T1000 (cell line): ENCODE measurements at regions not wholly inside any gene's neighbourhood (a gene's known extent, or its start where the extent isn't known, plus 50 kb on each side); places are given as distances from the start of the nearest gene placed in this dataset.

ENCODE experiments used
- DNase-seq: peaks from one replicate; lab custom pipeline; 2025; ENCODE audit warnings: mixed read lengths; lab: John Stamatoyannopoulos, UW

DNA sequence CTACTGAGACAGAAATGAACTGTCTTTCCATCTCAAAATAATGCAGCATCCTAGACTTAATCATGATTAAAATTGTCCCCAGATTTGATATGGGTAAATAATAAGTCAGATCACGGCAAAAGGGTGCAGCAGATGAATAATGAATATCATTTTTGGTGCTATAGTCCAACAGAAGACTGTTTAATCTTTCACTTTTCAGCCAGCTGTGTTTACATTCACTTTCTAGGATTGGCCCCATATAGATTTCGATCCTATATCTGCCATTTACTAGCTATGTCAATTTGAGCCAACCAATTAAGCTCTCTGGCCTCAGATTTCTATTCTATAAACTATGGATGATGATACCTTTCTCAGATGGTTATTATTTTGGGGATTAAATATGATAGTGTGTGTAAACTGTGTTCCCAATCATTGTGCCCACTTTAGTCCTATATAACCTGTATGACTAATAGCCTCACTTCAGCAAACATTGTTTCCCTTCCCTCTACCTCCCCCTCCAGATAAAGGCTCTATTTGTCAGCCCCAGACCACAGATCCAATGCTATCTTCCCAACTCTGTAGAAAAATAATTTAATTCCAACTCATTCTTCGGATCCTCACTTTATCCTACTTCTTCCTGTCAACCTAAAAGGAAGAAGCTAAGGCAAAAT lies 53.6 kb upstream of the NT5E start:
- DNase-seq, result no peak

DNA sequence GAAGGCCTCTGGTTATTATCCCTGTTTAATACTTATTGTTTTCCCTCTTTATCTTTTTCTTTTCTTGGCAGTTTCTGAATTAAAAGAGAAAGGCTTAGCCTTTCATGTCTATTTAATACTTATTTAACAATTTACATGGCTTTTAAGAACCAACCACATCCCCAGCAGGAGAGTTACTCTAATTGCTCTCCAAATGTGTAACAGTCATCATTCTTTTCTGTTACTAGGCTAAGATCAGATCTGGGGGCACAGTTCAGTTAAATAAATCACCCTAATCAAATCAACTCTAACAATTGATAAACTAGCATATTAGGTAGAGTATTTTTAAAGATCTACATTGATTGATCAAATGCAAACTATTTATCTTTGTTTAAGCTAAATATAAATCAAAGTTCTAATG lies 54.1 kb upstream of the NT5E start:
- DNase-seq, result no peak

DNA sequence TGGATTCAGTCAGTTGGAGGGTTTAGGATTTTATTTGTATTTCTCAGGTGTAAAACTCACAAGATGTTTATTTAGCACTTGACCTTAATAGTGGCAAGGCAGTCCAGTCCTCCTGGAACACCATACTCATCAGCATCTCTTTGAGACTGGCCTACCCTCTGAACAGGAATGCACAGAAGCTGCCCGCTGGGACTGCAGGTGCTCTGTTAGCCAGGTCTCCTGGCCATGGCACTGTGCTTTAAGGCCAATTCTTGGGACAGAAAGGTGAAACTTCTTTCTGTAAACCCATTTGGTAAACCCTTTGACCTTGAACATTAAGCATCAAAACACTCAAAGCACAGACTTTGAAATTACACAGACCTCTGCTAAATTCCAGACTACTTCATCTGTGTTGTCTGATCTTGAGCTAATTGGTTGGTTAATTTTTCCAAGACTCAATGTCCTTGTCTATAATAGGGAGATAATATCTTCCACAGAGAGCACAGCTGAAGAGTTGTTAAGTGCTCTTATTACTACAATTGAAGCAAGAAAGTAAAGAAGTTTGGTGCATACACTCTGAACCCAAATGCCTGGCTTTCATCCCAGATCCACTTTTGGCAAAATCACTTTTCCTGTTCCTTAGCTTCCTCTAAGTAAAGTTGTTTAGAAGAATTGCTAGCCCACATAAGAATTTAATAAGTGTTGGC lies 54.9 kb upstream of the NT5E start:
- no peak for DNase-seq

- DNase-seq, result no peak
Observed at GRCh38 chr6:85394199-85394598, 55.7 kb upstream of the NT5E start.

DNA sequence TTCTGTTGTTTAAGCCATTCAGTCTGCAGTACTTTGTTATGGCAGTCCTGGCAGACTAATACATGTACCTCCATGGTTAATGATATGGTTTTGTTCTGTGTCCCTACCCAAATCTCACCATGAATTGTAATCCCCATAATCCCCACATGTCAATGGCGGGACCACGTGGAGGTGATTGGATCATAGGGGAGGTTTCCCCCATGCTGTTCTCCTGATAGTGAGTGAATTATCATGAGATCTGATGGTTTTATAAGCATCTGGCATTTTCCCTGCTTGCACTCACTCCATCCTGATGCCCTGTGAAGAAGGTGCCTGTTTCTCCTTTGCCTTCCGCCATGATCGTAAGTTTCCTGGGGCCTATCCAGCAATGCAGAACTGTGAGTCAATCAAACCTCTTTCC lies 57.5 kb upstream of the NT5E start:
- no peak for DNase-seq

- no peak for DNase-seq
Observed at GRCh38 chr6:85390775-85391174, 59.1 kb upstream of the NT5E start.

DNA sequence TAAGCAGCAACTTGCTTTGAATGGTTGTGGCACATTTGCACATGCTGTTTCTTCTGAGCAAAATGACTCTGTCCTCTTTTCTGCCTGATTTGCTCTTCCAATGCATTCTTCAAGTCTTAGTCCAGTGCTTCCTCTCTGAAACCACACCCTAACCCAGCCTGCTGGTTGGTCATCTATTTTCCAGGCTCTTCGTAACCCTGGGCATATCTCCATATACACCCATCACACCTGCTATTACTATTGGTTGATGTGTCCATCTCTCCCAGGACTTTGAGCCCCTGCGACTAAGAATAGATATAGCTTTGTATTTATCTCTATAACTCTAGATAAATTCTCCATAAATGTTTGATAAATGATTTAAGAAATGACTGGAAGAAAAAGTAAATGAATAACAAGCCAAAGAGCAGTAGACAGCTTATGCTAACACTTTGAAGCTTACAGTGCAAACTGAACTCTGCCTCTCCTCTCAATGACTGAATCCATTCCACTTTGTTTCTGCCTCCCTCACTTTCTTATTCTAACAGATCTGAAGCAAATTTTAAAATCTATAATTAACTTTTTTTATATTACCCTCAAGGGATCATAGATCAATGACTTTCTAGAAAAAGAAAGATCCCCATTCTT lies 59.7 kb upstream of the NT5E start:
- DNase-seq, result no peak

- no peak for DNase-seq
Observed at GRCh38 chr6:85389151-85389797, 60.6 kb upstream of the NT5E start.

GRCh38 chr6:85388531-85388930 lies 61.4 kb upstream of the NT5E start:
- no peak for DNase-seq

DNA sequence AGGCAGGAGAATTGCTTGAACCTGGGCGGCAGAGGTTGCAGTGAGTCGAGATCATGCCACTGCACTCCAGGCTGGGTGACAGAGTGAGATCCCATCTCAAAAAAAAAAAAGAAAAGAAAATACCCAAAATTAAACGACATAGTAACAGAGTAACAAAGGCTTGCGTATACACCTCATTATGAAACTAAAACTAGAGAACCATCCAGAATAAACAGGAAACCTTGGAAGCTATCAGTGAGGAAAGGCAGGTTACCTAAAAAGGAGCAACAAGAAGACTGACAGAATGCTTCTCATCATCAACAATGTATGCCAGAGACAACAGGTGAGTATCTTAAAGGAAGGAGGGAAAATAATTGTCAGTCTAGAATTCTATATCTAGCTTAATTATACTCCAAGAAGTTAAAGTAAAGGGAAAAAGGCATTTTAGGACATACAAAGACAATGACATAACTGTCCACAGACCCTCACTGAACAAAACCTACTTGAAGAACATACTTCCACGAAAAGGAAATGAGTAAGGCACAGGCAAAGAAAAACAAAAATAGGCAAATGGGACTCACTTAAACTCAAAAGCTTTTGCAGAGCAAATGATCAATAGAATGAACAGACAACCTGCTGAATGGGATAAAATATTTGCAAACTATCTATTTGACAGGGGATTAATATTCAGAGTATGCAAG lies 64.1 kb upstream of the NT5E start:
- DNase-seq, result no peak

DNA sequence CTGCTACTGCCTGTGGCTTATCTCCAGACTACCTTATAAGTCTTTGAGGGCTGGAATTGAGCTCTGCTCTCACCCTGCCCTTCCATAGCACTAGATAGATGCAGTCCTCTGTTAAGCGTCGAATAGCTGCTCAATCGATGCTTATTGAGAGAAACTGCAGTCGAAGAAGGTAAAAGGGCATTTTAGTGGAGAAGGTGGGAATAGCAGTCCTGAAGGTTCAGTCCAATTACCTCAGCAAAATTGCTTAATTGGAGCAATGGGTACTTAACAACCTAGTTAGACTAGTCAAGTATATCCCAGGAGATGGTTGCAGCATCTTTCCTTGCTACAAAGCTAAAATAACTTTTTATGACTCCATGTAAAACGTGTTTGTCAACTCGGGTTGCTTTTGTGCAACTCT lies 66.8 kb upstream of the NT5E start:
- DNase-seq, result no peak

- no peak for DNase-seq
Observed at GRCh38 chr6:85382541-85382940, 67.3 kb upstream of the NT5E start.

DNA sequence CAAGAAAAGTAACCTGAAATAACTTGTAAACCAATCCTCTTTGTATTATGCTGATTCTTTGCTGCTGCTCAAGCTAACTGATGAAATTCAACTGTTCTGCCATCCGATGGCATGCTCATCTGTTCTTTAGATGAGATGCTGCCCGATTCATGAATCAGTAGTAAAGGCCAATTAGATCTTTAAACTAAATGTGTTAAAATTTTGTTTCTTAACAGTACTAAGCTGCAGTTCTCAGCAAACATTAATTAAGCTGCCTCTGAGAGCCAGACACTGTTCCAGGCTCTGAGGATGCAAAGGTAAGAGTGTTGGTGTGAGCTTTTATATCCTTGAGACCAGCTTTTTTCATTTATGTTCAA lies 77.0 kb upstream of the NT5E start:
- DNase-seq, result no peak

DNA sequence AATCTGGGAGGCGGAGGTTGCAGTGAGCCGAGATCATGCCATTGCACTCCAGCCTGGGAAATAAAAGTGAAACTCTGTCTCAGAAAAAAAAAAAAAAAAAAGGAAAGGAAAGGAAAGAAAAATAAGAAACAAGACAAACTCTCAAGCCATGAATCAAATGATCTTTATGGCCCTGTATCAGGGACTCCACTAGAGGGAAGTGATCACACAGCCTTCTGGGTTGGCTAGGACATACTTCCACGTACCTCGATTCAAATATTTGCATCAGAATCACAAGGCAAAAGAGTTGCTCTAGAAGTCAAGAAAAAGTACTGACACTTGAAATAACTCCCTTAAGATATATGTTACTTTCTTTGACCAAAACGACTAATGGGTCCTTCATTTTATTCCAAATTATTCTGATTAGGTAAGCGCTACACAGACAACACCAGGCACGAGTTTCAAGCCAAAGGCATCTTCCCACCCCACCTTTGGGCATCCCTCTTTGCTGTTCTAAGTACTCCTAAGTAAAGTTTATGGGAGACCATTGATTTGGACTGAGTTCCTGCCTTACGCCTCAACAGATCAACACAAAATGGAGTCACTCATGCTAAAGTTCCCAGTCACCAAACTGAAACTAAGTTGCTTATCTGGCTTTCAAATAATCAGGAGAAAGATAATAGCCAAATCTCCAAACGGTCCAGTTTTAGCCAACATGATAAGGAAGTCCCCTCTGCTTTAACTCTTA lies 77.5 kb upstream of the NT5E start:
- DNase-seq, result no peak

DNA sequence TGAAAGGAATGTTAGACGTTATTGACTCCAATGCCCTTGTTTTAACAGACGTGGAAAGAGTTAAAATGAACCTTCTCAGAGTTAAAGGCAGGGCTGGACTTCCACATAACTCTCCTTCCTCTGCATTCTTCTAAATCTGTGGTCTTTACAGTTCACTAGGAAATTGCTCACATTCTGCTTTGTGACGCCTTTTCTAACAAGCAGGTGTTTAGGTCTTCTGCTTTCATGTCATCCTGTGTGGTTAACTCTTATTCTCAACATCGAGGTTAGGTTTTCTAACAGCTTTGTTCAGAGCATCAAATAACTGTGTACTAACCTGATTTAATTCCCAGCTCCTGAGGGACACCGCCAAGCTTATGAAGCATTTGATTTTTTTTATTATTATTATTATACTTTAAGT lies 81.3 kb upstream of the NT5E start:
- DNase-seq, result no peak

DNA sequence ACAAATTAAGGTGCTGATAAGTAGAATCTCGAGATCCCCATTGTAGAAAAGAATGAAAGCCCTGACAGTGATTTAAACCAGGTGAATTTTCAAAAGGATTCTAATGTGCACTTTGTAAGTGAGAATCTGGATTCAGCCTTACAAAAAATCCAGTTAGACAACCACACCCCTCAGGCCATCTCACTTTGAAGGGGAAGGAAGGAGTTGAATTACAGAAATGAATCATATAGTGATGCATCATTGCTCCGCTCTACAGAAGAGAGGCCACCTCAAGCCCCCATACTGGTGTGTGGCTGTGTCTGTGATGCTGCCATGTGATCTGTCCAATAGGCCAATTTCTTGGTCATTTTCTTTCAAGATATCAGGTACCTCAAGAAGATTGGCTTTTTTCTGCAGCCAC lies 85.5 kb upstream of the NT5E start:
- peak; percentile 24 for DNase-seq

DNA sequence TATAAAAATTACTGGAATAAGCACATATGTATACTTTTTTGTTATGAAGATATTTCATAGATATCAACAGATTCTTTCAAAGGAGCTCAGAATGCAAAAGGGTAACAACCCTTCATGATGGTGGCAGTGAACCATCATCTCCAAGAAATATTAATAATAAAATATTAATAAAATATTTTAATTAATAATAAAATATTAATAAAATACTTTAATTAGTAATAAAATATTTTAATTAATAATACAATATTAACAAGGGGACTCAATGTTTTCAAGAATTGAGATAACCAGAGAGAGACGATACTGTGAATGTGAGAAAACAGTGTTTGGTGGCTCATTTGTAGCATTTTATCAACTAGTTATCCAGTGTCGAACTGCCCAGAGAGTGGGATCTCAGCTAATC lies 86.0 kb upstream of the NT5E start:
- DNase-seq, result no peak

GRCh38 chr6:85362652-85363310 lies 87.1 kb upstream of the NT5E start:
- DNase-seq, result no peak

GRCh38 chr6:85361643-85362014 lies 88.3 kb upstream of the NT5E start:
- DNase-seq, result no peak

DNA sequence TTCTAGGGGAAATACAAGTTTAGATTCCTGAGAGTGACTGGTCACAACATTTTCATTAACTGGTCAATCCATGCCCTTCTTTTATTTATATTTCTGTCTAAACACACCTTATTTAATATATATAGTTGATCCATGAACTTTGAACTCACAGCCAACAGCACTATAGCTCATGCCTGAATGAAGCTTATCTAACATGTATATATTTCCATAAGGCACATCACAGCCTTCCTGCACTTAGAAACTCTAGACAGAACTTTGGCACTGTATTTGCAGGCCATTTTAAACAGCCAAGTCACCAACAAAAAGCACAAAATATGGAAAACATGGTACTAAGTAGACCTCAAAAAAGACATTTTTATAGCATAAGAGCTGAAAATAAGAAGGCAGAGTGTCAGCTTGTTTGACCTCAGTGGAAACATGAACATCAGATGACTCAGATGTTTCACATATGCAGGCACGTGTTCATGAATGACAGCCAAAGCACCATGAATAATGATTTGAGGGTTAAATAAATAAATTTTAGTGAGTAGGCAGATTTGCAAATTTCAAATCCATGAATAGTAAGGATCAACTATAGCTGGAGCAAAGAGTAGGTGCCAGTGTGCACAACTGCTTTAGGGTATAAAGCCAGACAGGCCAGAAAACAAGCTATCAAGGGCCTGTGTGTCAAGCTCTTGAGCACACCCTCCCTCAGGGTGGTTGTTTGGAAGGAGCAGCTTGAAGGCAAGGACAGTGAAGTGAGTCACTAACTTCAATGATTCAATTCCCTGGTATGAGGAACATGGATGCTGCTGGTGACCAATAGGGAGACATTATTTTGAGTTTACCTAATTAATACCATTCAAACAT lies 88.9 kb upstream of the NT5E start:
- peak; percentile 73 for DNase-seq

DNA sequence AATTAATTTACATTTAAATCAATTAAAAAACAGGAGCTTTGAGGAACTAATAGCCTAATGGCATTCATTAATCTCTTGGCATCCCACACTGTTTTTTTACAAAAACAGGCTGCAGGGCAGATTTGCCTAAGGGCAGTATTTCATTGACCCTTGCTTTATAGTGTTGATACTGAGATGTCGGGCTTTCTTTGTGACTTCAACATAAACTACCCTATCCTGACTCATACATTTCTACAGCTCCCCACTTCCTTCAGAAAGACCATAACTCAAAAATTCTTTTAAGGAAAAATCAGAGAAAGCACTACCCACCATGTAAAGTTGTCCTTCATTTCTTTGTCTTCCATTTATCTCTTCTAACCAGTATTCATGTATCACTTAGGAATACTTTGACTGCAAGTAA lies 92.2 kb upstream of the NT5E start:
- no peak for DNase-seq
